Glutamatergic neuron (in vitro differentiated cells): ENCODE measurements at regions not wholly inside any gene's neighbourhood (a gene's known extent, or its start where the extent isn't known, plus 50 kb on each side); places are given as distances from the start of the nearest gene placed in this dataset.

ENCODE experiments used
- DNase-seq: peaks from one replicate; pipeline ENCODE4 v3.0.0; 2022
- H3K27ac Mint-ChIP-seq: one replicate; pipeline ENCODE4 v1.8.0; 2020; ENCODE audit warnings: mild to moderate bottlenecking, mixed read lengths, inconsistent platforms; ENCODE audit not compliant: unreplicated experiment
- H3K27me3 Mint-ChIP-seq: one replicate; pipeline ENCODE4 v1.8.0; 2020; ENCODE audit warnings: mild to moderate bottlenecking, moderate library complexity, mixed read lengths, inconsistent platforms; ENCODE audit not compliant: unreplicated experiment
- H3K36me3 Mint-ChIP-seq: one replicate; pipeline ENCODE4 v1.8.0; 2020; ENCODE audit warnings: mild to moderate bottlenecking, mixed read lengths, inconsistent platforms; ENCODE audit not compliant: unreplicated experiment
- H3K4me1 Mint-ChIP-seq: one replicate; pipeline ENCODE4 v1.8.0; 2020; ENCODE audit warnings: mild to moderate bottlenecking, low read depth, mixed read lengths, inconsistent platforms; ENCODE audit not compliant: unreplicated experiment
- H3K4me3 Mint-ChIP-seq: one replicate; pipeline ENCODE4 v1.8.0; 2020; ENCODE audit warnings: mild to moderate bottlenecking, mixed read lengths, inconsistent platforms; ENCODE audit not compliant: unreplicated experiment
- H3K9me3 Mint-ChIP-seq: one replicate; pipeline ENCODE4 v1.8.0; 2020; ENCODE audit warnings: mild to moderate bottlenecking, moderate library complexity, mixed read lengths, inconsistent platforms; ENCODE audit not compliant: unreplicated experiment
- TF ChIP-seq, protein P1 (sequence below): fragments of 200-600 bp; sonication (generic); IDR thresholded peaks from one replicate; pipeline ENCODE4 v1.5.0; 2021; ENCODE audit not compliant: partially characterized antibody, unreplicated experiment

DNA sequence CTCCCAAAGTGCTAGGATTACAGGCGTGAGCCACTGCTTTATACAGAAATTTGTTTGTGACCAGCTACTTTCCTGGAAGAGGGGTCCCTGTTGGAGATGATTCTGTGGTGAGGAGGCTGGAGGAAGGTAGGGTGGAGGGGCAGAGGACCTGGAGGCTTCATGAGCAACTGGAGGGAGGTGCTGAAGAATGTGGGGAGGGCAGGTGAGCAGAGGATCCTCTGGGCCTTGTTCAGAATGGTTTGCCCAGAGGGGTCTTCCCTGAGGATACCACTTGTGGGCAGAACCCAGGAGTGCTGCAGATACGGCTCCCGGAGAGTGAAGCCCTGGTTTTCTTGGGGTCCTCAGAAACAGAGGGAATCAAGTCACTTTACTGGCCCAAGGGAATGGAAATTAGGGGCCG is 67.2 kb upstream of the WDR26 start:
- peaks cover 10% of the 10 kb centered on the region for H3K36me3 Mint-ChIP-seq
- peak overlapping the region; percentile 63 for H3K4me3 Mint-ChIP-seq
- peaks cover 18% of the 10 kb centered on the region for H3K27me3 Mint-ChIP-seq
- H3K27ac Mint-ChIP-seq: peak overlapping the region; percentile 99
- H3K4me1 Mint-ChIP-seq: peaks cover 54% of the 10 kb centered on the region
- TF ChIP-seq, protein P1, sequence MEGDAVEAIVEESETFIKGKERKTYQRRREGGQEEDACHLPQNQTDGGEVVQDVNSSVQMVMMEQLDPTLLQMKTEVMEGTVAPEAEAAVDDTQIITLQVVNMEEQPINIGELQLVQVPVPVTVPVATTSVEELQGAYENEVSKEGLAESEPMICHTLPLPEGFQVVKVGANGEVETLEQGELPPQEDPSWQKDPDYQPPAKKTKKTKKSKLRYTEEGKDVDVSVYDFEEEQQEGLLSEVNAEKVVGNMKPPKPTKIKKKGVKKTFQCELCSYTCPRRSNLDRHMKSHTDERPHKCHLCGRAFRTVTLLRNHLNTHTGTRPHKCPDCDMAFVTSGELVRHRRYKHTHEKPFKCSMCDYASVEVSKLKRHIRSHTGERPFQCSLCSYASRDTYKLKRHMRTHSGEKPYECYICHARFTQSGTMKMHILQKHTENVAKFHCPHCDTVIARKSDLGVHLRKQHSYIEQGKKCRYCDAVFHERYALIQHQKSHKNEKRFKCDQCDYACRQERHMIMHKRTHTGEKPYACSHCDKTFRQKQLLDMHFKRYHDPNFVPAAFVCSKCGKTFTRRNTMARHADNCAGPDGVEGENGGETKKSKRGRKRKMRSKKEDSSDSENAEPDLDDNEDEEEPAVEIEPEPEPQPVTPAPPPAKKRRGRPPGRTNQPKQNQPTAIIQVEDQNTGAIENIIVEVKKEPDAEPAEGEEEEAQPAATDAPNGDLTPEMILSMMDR: no peak
- DNase-seq: no peak
- H3K9me3 Mint-ChIP-seq: peaks cover 18% of the 10 kb centered on the region

DNA sequence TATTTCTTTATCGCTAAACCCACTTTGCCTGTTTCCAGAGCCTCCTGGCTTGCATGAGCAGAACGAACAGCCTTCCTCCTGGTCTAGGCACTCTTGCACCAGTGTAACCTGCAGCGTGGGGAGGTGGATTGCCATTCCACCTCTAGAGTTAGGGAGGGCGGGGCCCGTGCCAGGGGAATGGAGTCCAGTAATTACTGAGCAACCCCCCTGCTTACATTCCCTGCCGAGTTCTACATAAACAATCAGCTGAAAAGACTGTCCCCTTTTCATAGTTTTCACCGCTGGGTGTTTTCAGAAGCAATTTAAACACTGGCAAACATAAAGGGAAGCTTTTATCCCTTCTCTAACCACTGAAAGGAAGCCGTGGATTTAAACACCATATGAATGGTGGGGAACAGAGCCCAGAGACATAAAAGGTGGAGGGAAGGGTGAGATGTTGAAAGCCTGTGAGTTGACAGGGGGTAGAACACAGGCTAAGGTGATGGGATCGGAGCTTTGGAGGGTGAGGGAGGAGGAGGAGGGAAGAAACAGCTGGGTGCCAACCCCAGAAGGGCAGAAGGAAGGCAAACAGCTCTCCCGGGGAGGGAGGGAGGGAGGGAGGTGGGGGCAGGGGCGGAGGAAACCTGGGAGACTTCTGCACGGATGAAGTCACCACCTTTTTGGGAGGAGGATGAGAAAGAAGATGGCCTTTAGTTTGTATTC is 68.0 kb upstream of the WDR26 start:
- H3K27me3 Mint-ChIP-seq: peaks cover 21% of the 10 kb centered on the region
- TF ChIP-seq, protein P1: no peak
- H3K36me3 Mint-ChIP-seq: peaks cover 3% of the 10 kb centered on the region
- H3K4me1 Mint-ChIP-seq: peaks cover 58% of the 10 kb centered on the region
- peak overlapping the region; percentile 99 for H3K27ac Mint-ChIP-seq
- peak; percentile 43 for DNase-seq
- peak overlapping the region; percentile 71 for H3K4me3 Mint-ChIP-seq
- peaks cover 16% of the 10 kb centered on the region for H3K9me3 Mint-ChIP-seq

DNA sequence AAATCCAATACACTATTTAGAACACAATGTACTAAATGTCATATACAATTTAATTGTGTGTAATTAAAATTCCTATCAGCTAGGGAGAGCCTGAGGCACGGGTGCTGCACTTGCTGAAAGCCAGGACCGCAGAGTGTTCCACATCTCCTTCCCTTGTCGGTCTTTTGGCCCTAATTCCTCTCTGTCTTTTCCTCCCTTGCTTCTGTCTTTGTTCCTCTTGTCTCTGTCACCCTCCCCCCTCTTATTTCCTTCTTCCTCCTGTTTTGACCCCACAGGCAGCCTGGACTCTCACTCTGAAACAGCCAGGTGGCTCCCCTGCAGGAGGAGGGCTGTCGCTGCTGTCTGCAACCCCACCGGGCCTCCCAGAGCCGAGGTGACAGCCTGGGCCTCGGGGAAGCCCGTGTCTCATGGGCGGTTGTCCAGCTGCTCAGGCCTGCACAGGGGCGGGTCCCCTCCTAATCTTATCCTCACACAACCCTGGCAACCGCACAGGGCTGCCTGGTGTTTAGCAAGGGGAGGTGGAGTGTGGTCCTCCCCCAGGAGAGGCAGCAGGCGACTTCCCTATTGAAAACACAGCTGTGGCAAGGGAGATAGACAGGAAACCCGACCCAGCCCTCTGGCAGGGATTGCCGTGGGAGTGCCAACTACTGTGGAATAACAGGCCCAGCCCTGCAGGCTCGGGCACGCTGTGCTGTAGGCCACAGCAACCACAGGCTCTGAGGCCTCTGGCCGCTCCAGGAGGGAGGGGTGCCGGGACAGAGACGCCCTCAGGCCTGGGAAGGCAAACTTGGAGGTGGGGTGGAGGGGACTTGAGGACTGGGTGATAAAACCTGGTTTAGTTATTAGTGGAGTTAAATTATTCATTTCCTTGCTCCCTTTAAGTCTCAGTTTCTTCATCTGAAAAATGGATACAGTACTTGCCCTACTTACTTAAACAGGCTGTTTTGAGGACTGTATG is 68.8 kb upstream of the WDR26 start:
- H3K27me3 Mint-ChIP-seq: peaks cover 21% of the 10 kb centered on the region
- peak overlapping the region; percentile 71 for H3K4me3 Mint-ChIP-seq
- peak overlapping the region; percentile 99 for H3K27ac Mint-ChIP-seq
- H3K4me1 Mint-ChIP-seq: peaks cover 51% of the 10 kb centered on the region
- peaks cover 13% of the 10 kb centered on the region for H3K9me3 Mint-ChIP-seq
- DNase-seq: peak; percentile 91
- no peaks in the 10 kb centered on the region for H3K36me3 Mint-ChIP-seq
- TF ChIP-seq, protein P1: peak; percentile 23

DNA sequence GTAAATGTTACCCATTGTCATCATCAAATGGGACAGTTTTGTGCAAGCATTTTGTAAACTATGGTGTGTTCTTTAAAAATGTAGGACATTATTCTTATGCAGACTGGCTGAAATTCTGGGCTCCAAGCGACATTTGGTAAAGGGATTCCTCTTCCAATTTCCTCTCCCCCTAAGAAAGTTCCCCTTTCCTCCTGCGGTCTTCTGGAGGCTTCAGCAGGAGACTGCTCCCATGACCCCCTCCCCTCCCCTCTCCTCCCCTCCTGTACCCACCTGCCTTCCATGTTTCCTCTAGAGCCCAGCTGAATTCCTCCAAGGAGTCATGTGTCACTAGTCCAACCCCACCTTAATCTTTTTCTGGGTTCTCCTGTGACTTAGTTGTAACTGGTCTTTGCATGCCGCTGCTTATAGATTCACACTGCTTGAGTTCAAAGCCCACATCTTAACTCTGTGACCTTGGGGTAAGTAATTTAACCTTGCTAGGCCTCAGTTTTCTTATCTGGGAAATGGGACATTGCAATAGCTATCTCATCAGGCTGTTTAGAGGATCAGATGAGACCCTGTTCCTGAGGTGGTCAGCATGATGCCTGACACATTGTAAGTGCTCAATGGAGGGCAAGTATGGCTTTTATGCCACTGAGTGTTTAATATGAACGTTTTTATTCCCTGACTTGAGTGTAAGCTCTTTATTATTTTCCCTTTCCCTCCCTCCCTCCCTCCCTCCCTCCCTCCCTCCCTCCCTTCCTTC is 69.9 kb upstream of the WDR26 start:
- Mint-ChIP-seq H3K4me3 (no peak overlapping the region), H3K27ac (peak overlapping the region; percentile 99), H3K9me3 (peaks cover 11% of the 10 kb centered on the region)

More for the DNA sequence above, 69.9 kb upstream of the WDR26 start:
- DNase-seq: no peak
- Mint-ChIP-seq H3K36me3 (no peaks in the 10 kb centered on the region), H3K4me1 (peaks cover 45% of the 10 kb centered on the region), H3K27me3 (peaks cover 21% of the 10 kb centered on the region)
- TF ChIP-seq, protein P1: no peak
